Left lobe of liver (tissue), 2 donors: ENCODE measurements at regions not wholly inside any gene's neighbourhood (a gene's known extent, or its start where the extent isn't known, plus 50 kb on each side); places are given as distances from the start of the nearest gene placed in this dataset.

ENCODE experiments used
- ATAC-seq: fragments of 200-7000 bp; cut with Tn5 transposase; one replicate; pipeline ENCODE4 v1.9.1; 2020; ENCODE audit warnings: mild to moderate bottlenecking, moderate library complexity
- DNase-seq: peaks from one replicate; pipeline ENCODE4 v3.0.0-alpha.2; 2020; ENCODE audit warnings: low spot score
- donor health status: DM: no; HTN: no; CAD: no; lungs with moderate emphysema.
- donor health status: DM: no; HTN: yes; CAD: no.

DNA sequence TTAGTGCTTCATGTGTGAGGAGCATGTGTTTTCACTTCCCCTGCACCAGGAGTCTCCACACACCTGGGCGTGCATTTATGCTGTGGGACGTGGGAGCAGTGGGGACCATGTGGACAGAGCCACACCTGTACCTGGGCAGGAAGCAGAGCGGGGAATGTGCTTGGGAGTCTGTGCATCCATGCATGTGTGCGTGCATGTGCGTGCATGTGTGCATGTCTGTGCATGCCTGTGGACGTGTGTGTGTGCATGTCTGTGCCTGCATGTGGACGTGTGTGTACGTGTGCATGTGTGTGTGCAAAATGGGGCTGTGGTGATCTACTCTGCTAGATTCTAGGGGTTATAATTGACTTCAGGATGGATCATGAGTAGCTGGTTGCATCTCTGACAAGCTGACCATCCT lies 224.0 kb upstream of the GMDS start:
- DNase-seq (no peak), ATAC-seq (no peak)

DNA sequence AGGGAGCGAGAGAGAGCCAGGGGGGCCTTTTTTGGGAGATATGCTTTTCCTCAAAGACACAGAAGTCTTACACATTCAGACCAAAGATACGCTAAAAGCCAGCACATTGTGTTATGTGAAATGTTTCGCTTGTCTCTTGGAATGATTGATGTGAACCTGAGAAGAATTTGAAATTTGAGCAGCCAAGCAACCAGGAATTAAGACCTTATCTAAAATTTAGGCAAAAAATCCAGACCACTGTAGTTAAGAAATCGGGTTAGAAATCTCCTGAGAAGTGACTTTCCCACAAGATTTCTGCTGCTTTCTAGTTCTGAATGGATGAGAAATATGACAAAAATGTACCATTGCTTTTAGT lies 223.2 kb upstream of the GMDS start:
- DNase-seq (no peak), ATAC-seq (no peak)

DNA sequence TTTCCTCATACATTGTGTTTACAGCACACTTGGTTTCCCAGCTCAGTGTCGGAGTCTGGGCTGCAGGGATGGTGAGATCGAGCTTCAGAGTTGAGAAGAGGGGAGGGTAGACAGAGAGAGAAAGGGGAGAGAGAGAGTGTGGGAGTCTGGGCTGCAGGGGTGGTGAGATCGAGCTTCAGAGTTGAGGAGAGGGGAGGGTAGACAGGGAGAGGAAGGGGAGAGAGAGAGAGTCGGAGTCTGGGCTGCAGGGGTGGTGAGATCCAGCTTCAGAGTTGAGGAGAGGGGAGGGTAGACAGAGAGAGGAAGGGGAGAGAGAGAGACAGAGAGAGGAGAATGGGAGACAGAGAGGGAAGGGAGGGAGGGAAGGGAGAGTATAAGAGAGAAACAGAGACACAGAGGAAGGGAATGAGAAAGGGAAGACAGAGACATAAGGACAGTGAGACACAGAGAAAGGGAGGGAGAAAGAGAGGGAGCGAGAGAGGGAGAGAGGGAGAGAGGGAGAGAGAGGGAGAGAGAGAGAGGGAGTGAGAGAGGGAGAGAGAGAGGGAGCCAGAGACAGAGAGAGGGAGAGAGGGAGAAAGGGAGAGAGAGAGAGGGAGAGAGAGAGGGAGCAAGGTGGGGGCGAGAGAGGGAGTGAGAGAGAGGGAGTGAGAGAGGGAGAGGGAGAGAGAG lies 222.7 kb upstream of the GMDS start:
- DNase-seq (no peak), ATAC-seq (no peak)

DNA sequence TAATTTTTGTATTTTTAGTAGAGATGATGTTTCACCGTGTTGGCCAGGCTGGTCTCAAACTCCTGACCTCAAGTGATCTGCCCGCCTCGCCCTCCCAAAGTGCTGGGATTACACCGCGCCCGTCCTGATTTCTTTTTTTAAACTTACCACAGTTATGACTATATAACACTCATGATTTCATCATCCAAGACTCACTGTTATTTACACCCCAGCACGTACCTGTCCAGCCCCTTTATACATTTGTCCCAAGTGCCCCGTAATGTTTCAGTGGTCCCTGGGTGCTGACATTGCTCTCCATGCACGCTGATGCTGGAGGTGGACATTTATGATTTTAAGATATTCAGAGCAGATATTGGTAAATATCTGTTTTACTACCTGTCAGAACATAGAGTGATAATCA lies 219.9 kb upstream of the GMDS start:
- DNase-seq = no peak
- no peak for ATAC-seq

DNA sequence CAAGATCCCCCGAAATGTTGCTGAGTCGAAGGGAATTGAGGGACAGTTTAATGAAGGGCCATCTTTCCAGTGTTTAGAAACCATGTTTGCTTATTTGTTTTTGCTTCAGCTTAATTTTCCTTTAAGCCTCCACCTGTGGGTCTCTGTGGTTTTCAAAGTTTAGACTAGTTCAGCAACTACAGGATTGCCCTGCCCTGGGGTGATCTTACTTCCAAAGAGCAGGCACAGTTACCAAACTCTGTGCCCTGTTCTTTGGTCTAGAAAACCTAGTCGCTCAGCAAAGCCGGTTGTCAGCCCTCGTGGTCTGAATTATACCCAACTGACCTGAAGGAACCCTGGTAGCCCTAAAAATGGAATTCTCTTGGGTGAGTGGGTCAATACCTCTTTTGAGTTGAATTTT lies 219.2 kb upstream of the GMDS start:
- no peak for ATAC-seq

DNA sequence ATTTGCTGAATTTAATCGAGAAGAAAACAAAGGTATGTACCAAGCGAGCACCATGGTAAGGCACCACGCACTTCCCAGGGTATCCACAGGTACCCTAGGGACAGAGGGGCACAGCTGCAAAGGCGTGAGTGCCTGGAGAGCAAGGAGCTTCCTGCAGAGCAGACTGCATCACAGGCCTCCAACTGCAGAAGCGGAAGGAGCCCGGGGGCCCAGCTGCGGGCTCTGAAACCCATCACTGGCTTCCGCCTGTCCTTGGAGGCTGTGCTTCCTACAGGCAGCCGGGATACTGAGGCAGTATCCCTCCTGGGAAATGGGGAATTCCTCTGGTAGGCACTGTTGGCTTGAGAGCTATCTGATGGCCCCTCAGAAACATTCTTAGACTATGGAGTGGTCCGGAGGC lies 217.4 kb upstream of the GMDS start:
- ATAC-seq (no peak), DNase-seq (no peak)

More for the DNA sequence above, 219.2 kb upstream of the GMDS start:
- DNase-seq = no peak

DNA sequence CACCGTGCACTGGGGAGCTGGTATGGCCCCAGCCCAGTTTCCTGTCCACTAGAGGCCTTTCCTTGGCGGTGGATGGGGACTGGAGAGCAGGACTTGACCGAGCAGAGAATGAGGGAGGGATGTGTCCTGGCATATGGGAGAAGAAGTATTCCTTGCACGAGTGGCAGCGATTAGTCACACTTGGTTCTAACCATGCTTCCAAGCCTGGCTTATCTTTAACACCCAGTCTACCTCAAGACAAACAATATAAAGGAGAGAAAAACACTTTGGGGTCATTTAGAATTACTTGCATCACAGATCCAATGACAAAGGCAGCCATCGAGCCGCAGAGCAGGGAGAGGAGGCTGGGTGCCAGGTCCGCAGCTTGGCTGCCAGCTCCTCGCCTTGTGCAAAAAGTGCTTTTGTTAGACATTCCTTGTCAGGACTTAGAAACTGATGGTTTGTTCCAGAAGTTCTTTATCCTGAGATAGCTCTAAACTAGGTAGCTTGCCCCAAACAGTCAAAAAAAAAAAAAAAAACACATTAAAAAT lies 214.9 kb upstream of the GMDS start:
- DNase-seq (no peak), ATAC-seq (no peak)

DNA sequence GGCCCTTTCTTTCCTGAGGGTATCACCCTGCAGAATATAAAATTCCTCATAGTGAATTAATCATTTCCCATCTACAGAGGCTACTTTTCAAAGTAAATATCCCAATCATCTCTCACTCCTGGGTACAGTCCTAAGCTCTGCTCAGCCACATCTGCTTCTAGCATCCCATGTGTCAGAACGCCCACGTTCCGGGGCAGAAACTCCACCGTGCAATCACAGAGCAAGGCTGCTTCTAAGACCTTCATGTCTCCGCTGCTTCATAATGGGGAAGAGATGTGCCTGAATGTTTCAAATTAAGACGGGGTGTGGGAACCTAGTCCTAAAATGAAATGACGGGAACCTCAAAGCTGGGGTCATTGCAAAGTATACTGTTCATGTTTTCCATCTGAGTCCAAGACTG lies 208.8 kb upstream of the GMDS start:
- DNase-seq (no peak), ATAC-seq (no peak)

DNA sequence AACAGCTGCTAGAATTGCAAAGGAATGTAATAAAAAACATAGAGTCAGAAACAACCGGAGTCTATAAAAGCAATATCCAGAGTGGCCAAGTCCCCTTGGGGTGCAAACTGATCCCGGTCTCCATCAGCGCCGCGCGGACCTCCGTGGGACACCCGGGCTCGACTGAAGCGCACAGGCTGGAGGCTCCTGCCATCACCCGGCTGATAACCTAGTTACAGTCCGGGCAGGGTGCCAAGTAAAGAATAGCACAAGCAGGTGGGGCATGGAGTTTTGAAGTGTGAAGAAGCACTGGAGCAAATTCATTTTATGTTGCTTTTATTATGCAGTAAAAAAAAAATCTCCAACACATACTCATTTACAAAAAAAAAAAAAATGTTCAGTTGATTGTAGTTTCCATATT lies 205.1 kb upstream of the GMDS start:
- peak; percentile 67 for ATAC-seq
- no peak for DNase-seq

DNA sequence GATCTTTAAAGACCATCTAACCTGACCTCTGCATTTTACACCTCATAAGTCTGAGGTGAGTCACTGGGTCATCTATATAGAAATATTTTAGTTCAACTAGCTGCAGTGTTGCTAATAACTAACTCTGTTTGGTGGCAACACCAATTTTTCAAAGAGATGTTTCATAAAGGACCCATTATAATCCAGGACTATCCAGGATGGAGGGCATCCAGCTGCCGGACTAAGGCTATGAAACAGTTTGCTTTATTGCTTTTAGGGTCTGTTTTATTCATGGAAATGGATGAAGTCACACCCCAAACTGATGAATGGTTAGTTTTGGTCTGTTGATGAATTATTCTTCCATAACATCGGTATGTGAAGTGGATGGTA lies 204.2 kb upstream of the GMDS start:
- ATAC-seq (no peak), DNase-seq (no peak)

DNA sequence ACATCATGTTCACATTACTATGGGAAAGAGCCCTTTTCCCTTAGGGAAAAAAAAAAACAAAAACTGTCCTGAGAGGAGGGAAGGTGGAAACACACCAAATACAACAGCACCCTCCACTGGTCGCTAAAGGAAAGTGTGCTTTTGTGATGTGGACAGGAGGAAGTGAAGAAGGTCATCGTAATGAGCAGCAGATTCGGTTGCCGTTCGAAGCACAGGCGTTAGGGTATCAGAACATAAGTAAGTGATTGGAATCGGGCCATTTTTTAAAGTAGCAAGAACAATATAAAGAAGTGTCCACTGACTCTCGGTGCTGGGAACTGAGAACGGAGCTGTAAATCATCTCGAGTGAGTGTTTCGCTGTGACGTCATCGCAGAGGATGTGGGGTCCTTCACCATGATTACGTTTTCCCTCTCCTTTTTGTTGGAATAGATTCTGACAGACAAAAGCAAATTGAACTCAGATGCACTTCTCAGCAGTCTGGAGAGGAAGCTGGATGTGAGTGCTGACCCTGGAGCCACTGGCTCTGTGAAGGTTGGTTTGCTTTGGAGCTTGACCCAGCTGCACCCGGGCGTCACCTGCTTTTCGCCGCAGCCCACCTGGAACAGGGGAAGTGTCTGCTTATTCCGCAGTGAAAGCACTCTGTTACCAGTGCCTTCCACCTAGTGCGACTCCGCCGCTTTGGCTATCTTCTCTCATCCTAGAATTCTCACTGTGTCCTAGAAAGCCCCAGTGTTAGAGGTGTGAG lies 203.6 kb upstream of the GMDS start:
- DNase-seq (no peak), ATAC-seq (peak; percentile 60)

DNA sequence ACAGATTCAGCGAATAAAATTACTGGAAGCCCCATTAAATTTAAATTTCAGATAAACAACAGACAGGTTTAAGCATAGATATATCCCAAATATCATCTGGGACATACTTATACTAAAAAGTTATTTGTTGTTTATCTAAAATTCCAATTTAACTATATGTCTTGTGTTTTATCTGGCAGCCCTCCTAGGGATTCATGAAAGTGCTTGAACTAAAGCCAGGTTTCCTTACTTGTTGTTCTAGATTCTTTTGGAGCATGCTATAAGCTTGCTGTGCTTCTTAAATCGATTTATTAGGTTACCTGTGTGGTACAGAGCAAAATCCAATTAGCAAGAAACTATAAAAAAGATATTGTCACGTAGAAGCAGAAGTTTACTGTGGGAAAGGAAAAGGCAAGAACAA lies 202.5 kb upstream of the GMDS start:
- no peak for DNase-seq
- no peak for ATAC-seq

DNA sequence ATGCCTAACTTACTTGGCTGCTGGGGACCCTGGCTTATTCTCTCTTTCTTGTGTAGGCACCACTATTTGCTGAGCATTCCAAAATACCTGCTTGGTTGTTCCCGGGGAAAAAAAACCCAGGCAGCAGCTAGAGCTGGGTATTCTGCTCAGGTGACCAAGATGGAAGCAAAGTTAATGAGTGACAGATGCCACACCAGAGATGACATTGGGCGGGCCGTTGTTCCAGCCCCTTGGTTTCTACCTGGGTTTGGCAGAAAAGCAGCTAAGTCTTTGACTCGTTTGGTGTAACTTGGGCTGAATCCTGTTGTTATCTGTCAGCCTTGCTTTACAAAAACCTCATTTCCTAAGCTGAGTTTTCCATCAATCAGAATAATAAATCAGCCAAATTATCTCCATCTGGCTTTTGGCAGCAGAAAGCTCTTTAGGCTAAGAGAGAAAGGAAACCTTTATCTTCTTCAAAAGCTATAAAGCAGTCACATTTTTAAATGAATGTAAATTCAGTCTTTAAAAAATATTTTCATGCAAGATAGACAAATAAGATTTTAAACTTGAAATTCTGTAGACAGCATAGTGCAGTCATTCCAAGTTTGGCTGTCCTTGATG lies 202.0 kb upstream of the GMDS start:
- no peak for ATAC-seq

DNA sequence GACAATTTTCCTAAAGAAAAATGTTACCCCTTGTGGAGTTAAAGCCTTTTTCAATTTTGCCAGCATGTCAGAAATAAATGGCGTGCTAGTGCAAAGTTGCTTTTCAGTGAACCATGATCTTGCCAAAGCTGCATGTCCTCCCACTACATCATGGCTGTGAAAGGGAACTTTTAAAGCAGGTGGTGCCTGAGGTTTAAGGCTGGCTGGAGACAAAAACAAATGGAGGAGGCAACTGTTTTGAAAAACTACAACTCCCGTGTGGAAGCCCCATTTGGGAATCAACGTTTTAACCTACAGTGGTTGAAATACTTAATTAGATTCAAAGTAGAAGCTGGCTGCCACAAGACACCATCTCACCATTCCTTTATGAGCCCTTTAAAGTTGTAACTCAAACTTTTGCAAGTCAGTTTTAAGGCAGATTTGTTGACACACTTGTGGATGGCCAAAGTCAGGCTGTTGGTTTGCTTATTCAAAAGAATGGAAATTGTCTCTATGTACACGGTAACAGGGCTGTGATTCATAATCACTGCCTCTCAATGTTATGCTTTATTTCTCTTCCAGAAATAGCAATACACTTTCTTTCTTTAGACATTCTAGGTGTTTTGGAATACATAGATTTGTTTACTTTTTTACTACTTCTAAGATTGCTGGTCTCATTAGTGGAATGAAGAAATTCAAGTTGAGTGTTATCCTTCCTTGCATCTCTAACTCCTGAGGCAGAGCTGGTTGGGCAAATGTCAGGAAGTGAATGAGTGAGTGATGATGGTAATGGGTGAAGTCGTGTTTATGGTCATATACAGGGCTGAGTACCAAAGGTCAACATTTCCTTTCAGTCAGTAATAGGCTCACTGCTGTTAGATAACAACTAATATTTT lies 196.4 kb upstream of the GMDS start:
- ATAC-seq (no peak), DNase-seq (no peak)

More for the DNA sequence above, 202.0 kb upstream of the GMDS start:
- DNase-seq = no peak

DNA sequence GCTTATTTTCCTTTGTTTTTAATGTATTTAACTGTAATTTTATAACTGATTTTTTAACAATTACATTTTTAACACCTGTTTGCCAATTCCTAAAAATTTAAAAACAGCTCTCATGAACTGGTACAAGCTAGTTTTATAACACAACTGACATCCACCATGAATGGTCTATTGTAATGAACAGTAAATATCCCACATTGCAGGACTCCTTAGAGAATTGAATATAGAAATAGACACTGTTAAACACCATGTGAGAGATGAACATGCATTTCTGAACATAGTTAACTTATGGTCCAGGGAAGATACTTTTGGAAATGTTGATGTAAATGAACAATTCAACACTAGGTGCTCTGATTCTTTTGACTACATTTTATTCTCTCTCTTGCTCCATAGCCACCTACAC lies 195.1 kb upstream of the GMDS start:
- DNase-seq (no peak), ATAC-seq (no peak)

DNA sequence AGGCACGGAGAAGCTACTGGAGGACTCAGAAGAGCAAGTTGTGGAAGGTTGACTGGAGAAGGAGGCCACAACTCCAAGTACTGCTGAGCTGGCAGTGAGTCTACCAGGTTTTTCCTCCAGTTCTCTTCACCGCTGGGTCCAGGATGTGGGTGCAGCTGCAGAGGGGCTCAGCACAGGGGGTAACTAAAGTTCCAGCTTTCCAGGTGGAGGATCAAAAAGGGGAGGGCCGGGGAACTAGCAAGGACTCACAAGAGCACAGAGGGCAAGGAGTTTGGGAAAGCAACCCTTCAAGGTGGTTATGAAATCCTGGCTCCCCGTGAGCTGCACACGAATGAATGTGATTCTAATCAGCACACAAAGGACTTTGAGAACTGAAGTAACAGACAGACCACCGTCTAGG lies 194.2 kb upstream of the GMDS start:
- no peak for DNase-seq
- no peak for ATAC-seq

DNA sequence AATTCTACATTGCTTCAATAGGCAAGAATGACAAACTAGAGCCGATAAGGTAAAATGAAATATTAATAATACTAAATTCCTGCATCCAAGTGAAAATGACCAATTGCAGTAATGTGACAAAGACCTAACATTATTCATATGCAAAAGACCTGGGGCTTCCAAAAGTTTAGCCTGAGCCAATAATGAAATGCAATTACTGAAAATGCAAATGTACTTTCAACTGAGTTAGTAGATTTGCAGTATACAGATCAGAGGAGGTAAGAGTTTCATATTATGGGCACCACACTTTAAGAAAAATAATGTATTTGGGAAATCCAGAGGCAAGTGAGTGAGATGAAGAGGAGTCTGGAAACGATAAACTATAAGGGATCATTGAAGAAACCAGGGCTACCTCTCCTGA lies 193.7 kb upstream of the GMDS start:
- ATAC-seq (no peak), DNase-seq (no peak)

DNA sequence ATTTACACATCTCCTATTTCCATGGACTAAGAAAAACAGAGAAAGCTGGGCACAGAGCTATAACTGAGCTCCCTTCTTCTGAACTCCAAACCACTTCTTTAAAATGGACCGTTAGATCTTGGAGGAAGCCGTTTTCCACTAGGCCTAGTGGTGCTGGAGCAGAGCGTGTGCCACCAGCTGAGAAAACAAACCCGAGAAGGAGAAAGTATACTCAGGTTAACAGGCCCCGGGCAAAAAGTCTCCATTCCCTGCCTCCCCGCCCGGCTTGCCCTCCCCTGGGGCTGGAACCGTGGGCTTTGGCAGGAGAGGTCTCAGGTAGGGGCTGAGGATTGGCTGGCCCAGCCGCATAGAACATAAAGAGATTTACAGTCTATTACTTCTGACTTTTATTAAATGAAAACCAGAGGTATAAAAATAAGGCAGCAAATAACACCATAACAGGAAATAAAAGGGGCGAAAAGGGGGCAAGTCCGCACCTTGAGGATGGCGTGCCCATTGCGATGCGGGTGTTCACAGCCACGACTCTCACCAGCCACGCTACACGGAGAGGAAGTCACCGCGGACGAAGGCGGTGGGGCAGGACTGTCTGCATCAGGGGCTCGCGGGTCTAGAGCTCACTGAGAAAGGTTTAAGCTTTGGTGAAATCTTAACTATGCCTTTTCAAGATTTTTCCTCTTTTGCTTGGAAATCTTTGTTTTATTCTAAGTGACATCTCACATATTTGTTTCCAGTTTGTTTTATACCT lies 191.2 kb upstream of the GMDS start:
- no peak for DNase-seq
- ATAC-seq = no peak

DNA sequence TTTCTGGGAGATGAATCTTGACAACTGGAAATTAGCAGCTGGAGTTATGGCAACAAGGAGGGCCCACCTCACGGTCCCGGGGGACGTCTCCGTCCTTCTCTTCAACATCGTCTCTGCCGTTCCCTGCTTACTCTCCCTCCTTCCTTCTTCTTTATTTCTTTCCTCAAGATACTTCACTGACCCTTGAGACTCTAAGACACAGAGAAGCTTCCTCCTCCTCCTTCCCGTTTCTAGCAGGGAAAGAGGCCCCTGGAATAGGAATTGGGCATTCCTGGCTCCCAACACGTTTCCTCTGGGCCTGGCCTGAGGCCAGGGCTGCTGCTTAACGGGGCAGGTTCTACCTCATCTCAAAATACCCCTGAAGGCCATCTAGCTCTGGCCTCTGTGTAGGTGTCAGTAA lies 189.9 kb upstream of the GMDS start:
- no peak for ATAC-seq

DNA sequence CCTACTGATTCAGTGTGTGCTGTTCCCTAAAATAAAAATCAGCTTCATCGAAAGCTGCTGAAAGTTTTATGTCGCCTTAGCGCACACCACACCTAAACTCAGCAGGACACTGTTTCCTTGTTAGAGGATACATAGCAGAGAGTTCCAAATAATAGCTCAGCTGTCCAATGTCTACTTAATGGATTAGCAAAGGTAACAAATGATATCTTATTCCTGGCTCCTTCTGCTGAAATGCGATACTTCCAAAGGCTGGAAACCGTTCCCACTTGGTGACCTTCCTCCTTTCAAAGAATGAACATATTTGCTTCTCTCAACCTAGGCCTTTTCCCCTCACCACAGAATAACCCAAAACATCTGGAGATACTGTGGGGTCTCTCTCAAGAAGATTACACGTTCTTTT lies 189.5 kb upstream of the GMDS start:
- ATAC-seq (no peak), DNase-seq (no peak)

More for the DNA sequence above, 189.9 kb upstream of the GMDS start:
- DNase-seq = no peak

DNA sequence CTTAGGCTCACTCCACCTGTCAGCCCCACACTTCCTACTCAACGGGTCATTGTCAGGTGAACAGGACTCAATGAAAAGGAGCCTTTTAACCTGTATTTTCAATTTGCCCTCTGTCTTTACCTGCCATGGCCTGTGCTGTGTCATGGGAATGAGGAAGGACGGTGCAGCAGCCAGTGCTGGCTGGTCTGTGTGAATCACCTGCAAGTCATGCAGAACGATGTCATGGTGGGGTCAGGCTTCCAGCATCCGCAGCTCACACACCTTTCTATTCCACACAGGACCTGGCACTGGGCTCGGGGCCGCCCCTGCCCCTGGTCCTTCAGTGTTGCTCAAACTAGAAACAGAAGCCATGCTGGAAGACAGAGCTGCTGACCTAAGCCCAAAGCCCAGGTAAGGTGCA lies 188.7 kb upstream of the GMDS start:
- DNase-seq (no peak), ATAC-seq (no peak)
